Calu3 (cell line): ENCODE measurements at regions not wholly inside any gene's neighbourhood (a gene's known extent, or its start where the extent isn't known, plus 50 kb on each side); places are given as distances from the start of the nearest gene placed in this dataset.

Experiments used
- BruUV-seq: library from RNA; stranded (reverse); fragments of 400-500 nt; replicated peaks from 2 replicates; lab custom pipeline; 2021; lab: Mats Ljungman, UMichigan
- CTCF ChIA-PET: fragments of 300-600 bp; sonication (Branson Sonifier 250); formaldehyde crosslinking; loops from one replicate; lab custom pipeline; 2022; ENCODE audit warnings: antibody characterized with exemption; lab: Charles Lee
- DNase-seq: peaks from one replicate; pipeline ENCODE4 v3.0.0; 2022
- H3K27ac Mint-ChIP-seq: one replicate; pipeline ENCODE4 v1.8.0; 2022; ENCODE audit warnings: mixed read lengths; ENCODE audit not compliant: unreplicated experiment
- H3K27me3 Mint-ChIP-seq: one replicate; pipeline ENCODE4 v1.8.0; 2022; ENCODE audit warnings: mixed read lengths; ENCODE audit not compliant: unreplicated experiment
- H3K36me3 Mint-ChIP-seq: one replicate; pipeline ENCODE4 v1.8.0; 2022; ENCODE audit warnings: mild to moderate bottlenecking, moderate library complexity, mixed read lengths; ENCODE audit not compliant: insufficient read depth, unreplicated experiment
- H3K4me1 Mint-ChIP-seq: one replicate; pipeline ENCODE4 v1.8.0; 2022; ENCODE audit warnings: mild to moderate bottlenecking, low read depth, mixed read lengths; ENCODE audit not compliant: unreplicated experiment
- H3K4me3 Mint-ChIP-seq: one replicate; pipeline ENCODE4 v1.8.0; 2022; ENCODE audit warnings: mild to moderate bottlenecking, low read depth, moderate library complexity, mixed read lengths; ENCODE audit not compliant: unreplicated experiment
- H3K9me3 Mint-ChIP-seq: one replicate; pipeline ENCODE4 v1.8.0; 2022; ENCODE audit warnings: low read depth, mixed read lengths; ENCODE audit not compliant: unreplicated experiment
- CTCF ChIP-seq: fragments of 200-600 bp; IDR thresholded peaks from one replicate; pipeline ENCODE4 v1.8.0; 2022; ENCODE audit warnings: antibody characterized with exemption; ENCODE audit not compliant: unreplicated experiment
- intact Hi-C: fragments of 100-400 bp; cut with micrococcal nuclease; formaldehyde crosslinking; loops from one replicate; pipeline ENCODE4 v1.10.0; 2022; ENCODE audit not compliant: unreplicated experiment

GRCh38 chr3:187430576-187430975, 62.4 kb downstream of the RTP4 start:
- Mint-ChIP-seq H3K4me3 (no peak overlapping the region), H3K36me3 (peaks cover 8% of the 10 kb centered on the region), H3K27ac (no peak overlapping the region), H3K4me1 (no peaks in the 10 kb centered on the region), H3K9me3 (peaks cover 12% of the 10 kb centered on the region), H3K27me3 (no peaks in the 10 kb centered on the region)
- intact Hi-C loops: no loop called here
- no peak for TF ChIP-seq CTCF
- DNase-seq: no peak
- no TSS peak for BruUV-seq
- CTCF ChIA-PET: interaction anchor here (0.7 kb wide), 1 partner anchor 97 kb away, joined by 4 read pairs; no protein-coding TSS in a partner anchor
